HepG2 (cell line): ENCODE measurements at regions not wholly inside any gene's neighbourhood (a gene's known extent, or its start where the extent isn't known, plus 50 kb on each side); places are given as distances from the start of the nearest gene placed in this dataset.

Experiments
- ATAC-seq: fragments of 200-7000 bp; cut with Tn5 transposase; 3 replicates; pipeline ENCODE4 v1.9.1; 2020; ENCODE audit warnings: mild to moderate bottlenecking, moderate library complexity
- BruUV-seq: library from RNA; stranded (reverse); fragments of 400-500 nt; replicated peaks from 2 replicates; lab custom pipeline; 2021; lab: Mats Ljungman, UMichigan
- CTCF ChIA-PET: fragments of 300-600 bp; formaldehyde crosslinking; extraction: SDS; loops from one replicate; lab custom pipeline; 2021; ENCODE audit warnings: low total read pairs, inconsistent platforms, low intra/inter-chr PET ratio; lab: Yijun Ruan, JAX
- POLR2A ChIA-PET: fragments of 350-600 bp; sonication (Branson Sonifier 250); formaldehyde crosslinking; loops from one replicate; lab custom pipeline; 2020; ENCODE audit warnings: antibody characterized with exemption, inconsistent platforms; lab: Yijun Ruan, JAX
- DNase-seq: peaks from one replicate; pipeline ENCODE4 v3.0.0-alpha.2; 2015; ENCODE audit warnings: low spot score
- FAIRE-seq: peaks from 3 replicates; lab custom pipeline; 2011; peaks lifted over from hg19 to GRCh38; lab: Jason Lieb, UNC
- H2AFZ ChIP-seq: one replicate; pipeline ENCODE4 v1.6.1; 2011; ENCODE audit warnings: low read length, inconsistent platforms
- H3K27ac ChIP-seq: fragments of 300-600 bp; 3 replicates; pipeline ENCODE4 v1.8.0; 2011; ENCODE audit warnings: mixed run types, mild to moderate bottlenecking, mixed read lengths, low read length, inconsistent platforms; ENCODE audit not compliant: insufficient read depth; ENCODE audit errors: extremely low read length
- H3K27me3 ChIP-seq, 2 experiments: fragments of 200-600 bp in 1 of 2; 2 replicates in 1 of 2; 3 replicates in 1 of 2; pipeline versions ENCODE4 v1.6.0 to v1.8.0; 2011; ENCODE audit warnings: low read length in 2 of 2, mild to moderate bottlenecking in 2 of 2, moderate library complexity in 2 of 2, inconsistent platforms in 1 of 2; ENCODE audit not compliant: insufficient read depth in 2 of 2, control insufficient read depth in 1 of 2
- H3K36me3 ChIP-seq, 2 experiments: fragments of 200-600 bp in 1 of 2; replicated peaks in 1 of 2; 2 replicates in 1 of 2; 3 replicates in 1 of 2; pipeline versions ENCODE4 v1.5.1 to v1.8.0; 2011; ENCODE audit warnings: low read length in 2 of 2, inconsistent platforms in 1 of 2; ENCODE audit not compliant: insufficient read depth in 2 of 2, control insufficient read depth in 1 of 2
- H3K4me1 ChIP-seq: 2 replicates; pipeline ENCODE4 v1.5.1; 2012; ENCODE audit warnings: low read length, inconsistent platforms; ENCODE audit not compliant: insufficient read depth
- H3K4me2 ChIP-seq: 2 replicates; pipeline ENCODE4 v1.6.0; 2011; ENCODE audit warnings: low read depth, low read length, inconsistent platforms
- H3K4me3 ChIP-seq, 3 experiments: fragments of 200-600 bp in 1 of 3; sonication (generic), shearing (Covaris generic) in 1 of 3; replicated peaks in 1 of 3; 2 replicates each; pipeline ENCODE4 v1.5.1; 2011 to 2016; ENCODE audit warnings: low read length in 3 of 3, inconsistent platforms in 2 of 3, low read depth in 2 of 3, mild to moderate bottlenecking in 2 of 3, control low read depth in 1 of 3, mixed read lengths in 1 of 3; ENCODE audit not compliant: insufficient read depth in 1 of 3
- H3K79me2 ChIP-seq: one replicate; pipeline ENCODE4 v1.6.1; 2011; ENCODE audit warnings: low read length, inconsistent platforms; ENCODE audit not compliant: insufficient read depth
- H3K9ac ChIP-seq: 2 replicates; pipeline ENCODE4 v1.6.0; 2011; ENCODE audit warnings: mild to moderate bottlenecking, low read depth, low read length, inconsistent platforms; ENCODE audit not compliant: insufficient read depth
- H3K9me3 ChIP-seq: 2 replicates; pipeline ENCODE4 v1.5.1; 2012; ENCODE audit warnings: mild to moderate bottlenecking, low read length
- H4K20me1 ChIP-seq: 2 replicates; pipeline ENCODE4 v1.6.0; 2011; ENCODE audit warnings: inconsistent platforms, mild to moderate bottlenecking, low read length, moderate library complexity; ENCODE audit not compliant: insufficient read depth
- HIVEP1 ChIP-seq: sonication (generic); formaldehyde crosslinking; IDR thresholded peaks from 2 replicates; pipeline ENCODE4 v1.4.0; 2020; ENCODE audit warnings: mild to moderate bottlenecking, missing genetic modification reagents
- MAFG ChIP-seq: sonication (generic); formaldehyde crosslinking; IDR thresholded peaks from 2 replicates; pipeline ENCODE4 v1.5.1; 2020; ENCODE audit warnings: mild to moderate bottlenecking, missing genetic modification reagents
- NFE2 ChIP-seq: sonication (generic); formaldehyde crosslinking; IDR thresholded peaks from 2 replicates; pipeline ENCODE4 v1.4.0; 2020; ENCODE audit warnings: missing genetic modification reagents
- NFRKB ChIP-seq: fragments of 450-650 bp; IDR thresholded peaks from 2 replicates; pipeline ENCODE4 v1.6.1; 2017
- RARA ChIP-seq: IDR thresholded peaks from 2 replicates; pipeline ENCODE4 v1.6.1; 2016; ENCODE audit warnings: missing genetic modification reagents, missing compliant biosample characterization
- SRSF4 ChIP-seq: fragments of 200-400 bp; formaldehyde crosslinking; IDR thresholded peaks from one replicate; pipeline ENCODE4 v1.6.1; 2018; ENCODE audit warnings: mild to moderate bottlenecking, low read depth, low read length, moderate library complexity; ENCODE audit not compliant: poor library complexity, severe bottlenecking
- ZNF138 ChIP-seq: sonication (generic); formaldehyde crosslinking; IDR thresholded peaks from 2 replicates; pipeline ENCODE4 v1.5.0; 2020; ENCODE audit warnings: mild to moderate bottlenecking, low read depth, missing genetic modification reagents
- ZNF235 ChIP-seq: sonication (generic); formaldehyde crosslinking; IDR thresholded peaks from 2 replicates; pipeline ENCODE4 v1.8.1; 2023; ENCODE audit warnings: mild to moderate bottlenecking, missing genetic modification reagents, borderline replicate concordance
- ZNF724P ChIP-seq: sonication (generic); formaldehyde crosslinking; IDR thresholded peaks from 2 replicates; pipeline ENCODE4 v1.8.0; 2022; ENCODE audit warnings: missing genetic modification reagents, borderline replicate concordance
- WGBS: methylation state at CpG from one replicate; pipeline ENCODE4 v1.1.6; 2017; ENCODE audit warnings: low lambda C conversion rate; 5-methylcytosine and 5-hydroxymethylcytosine counted together
- in situ Hi-C: cut with HindIII; loops from 2 replicates; pipeline ENCODE4 v1.10.0; 2017; ENCODE audit warnings: low pct_unique_long_range_greater_than_20kb; ENCODE audit not compliant: extremely low pct_ligation_motif_present
- intact Hi-C: fragments of 100-400 bp; cut with micrococcal nuclease; formaldehyde crosslinking; loops from one replicate; pipeline ENCODE4 v1.10.0; 2022; ENCODE audit not compliant: unreplicated experiment
- TF ChIP-seq, protein P1 (sequence below): sonication (generic); formaldehyde crosslinking; IDR thresholded peaks from 2 replicates; pipeline ENCODE4 v1.5.0; 2020; ENCODE audit warnings: missing genetic modification reagents
- TF ChIP-seq, protein P2 (sequence below): sonication (generic); formaldehyde crosslinking; IDR thresholded peaks from 2 replicates; pipeline ENCODE4 v1.4.0; 2020; ENCODE audit warnings: missing genetic modification reagents, borderline replicate concordance

DNA sequence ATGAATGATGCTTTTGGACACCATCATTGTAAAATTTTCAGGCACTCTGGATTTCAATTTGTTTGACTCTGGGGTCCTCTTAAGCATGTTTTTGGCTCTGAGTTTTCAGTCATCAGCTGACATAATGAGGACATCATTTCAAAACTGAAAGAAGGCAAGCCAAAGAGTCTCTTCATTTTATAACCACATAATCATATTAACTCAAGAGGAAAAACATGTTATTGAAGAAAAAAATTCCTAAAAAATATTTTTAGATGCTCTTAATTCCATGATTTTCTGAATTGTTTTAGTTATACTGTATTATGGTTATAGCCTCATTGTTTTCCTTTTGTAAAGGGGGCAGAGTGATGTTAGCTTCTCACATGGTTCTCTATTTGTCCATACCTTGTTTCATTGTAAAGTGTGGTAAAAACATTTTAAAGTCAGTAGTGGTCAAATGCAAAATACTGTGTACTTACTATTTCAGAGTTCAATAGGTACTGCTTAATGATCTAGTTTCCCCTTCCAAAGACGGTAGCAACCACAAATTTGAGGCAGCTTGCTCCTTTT, 472.1 kb downstream of the DMRT2 start:
- H3K9ac ChIP-seq: no peak overlapping the region
- intact Hi-C loops (no loop called here), in situ Hi-C loops (no loop called here)
- no peaks in the 10 kb centered on the region for H4K20me1 ChIP-seq
- FAIRE-seq (no peak), ATAC-seq (no peak), DNase-seq (no peak)
- no peak overlapping the region for H2AFZ ChIP-seq
- 0% methylated on average over 1 of the region's 1 CpG for WGBS
- no peak overlapping the region for H3K4me2 ChIP-seq
- no peaks in the 10 kb centered on the region for H3K9me3 ChIP-seq
- H3K27me3 ChIP-seq: no peaks in the 10 kb centered on the region
- H3K27ac ChIP-seq: no peak overlapping the region
- no peaks in the 10 kb centered on the region for H3K4me1 ChIP-seq
- no peaks in the 10 kb centered on the region for H3K36me3 ChIP-seq
- ChIA-PET CTCF (no interaction called here), POLR2A (no interaction called here)
- H3K4me3 ChIP-seq: no peak overlapping the region
- no TSS peak for BruUV-seq
- no peaks in the 10 kb centered on the region for H3K79me2 ChIP-seq
- TF ChIP-seq NFE2 (CRISPR knock-in tag): no peak
- no peak for TF ChIP-seq HIVEP1 (CRISPR knock-in tag)
- no peak for TF ChIP-seq RARA
- TF ChIP-seq SRSF4: no peak
- TF ChIP-seq, protein P1, sequence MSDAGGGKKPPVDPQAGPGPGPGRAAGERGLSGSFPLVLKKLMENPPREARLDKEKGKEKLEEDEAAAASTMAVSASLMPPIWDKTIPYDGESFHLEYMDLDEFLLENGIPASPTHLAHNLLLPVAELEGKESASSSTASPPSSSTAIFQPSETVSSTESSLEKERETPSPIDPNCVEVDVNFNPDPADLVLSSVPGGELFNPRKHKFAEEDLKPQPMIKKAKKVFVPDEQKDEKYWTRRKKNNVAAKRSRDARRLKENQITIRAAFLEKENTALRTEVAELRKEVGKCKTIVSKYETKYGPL: no peak
- TF ChIP-seq ZNF235 (CRISPR knock-in tag): no peak
- TF ChIP-seq, protein P2, sequence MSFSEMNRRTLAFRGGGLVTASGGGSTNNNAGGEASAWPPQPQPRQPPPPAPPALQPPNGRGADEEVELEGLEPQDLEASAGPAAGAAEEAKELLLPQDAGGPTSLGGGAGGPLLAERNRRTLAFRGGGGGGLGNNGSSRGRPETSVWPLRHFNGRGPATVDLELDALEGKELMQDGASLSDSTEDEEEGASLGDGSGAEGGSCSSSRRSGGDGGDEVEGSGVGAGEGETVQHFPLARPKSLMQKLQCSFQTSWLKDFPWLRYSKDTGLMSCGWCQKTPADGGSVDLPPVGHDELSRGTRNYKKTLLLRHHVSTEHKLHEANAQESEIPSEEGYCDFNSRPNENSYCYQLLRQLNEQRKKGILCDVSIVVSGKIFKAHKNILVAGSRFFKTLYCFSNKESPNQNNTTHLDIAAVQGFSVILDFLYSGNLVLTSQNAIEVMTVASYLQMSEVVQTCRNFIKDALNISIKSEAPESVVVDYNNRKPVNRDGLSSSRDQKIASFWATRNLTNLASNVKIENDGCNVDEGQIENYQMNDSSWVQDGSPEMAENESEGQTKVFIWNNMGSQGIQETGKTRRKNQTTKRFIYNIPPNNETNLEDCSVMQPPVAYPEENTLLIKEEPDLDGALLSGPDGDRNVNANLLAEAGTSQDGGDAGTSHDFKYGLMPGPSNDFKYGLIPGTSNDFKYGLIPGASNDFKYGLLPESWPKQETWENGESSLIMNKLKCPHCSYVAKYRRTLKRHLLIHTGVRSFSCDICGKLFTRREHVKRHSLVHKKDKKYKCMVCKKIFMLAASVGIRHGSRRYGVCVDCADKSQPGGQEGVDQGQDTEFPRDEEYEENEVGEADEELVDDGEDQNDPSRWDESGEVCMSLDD (CRISPR knock-in tag): no peak
- TF ChIP-seq ZNF724P: no peak
- no peak for TF ChIP-seq MAFG (CRISPR knock-in tag)
- TF ChIP-seq ZNF138 (CRISPR knock-in tag): no peak
- no peak for TF ChIP-seq NFRKB
